ENCODE measurements at regions not wholly inside any gene's neighbourhood (a gene's known extent, or its start where the extent isn't known, plus 50 kb on each side); places are given as distances from the start of the nearest gene placed in this dataset.

DNA sequence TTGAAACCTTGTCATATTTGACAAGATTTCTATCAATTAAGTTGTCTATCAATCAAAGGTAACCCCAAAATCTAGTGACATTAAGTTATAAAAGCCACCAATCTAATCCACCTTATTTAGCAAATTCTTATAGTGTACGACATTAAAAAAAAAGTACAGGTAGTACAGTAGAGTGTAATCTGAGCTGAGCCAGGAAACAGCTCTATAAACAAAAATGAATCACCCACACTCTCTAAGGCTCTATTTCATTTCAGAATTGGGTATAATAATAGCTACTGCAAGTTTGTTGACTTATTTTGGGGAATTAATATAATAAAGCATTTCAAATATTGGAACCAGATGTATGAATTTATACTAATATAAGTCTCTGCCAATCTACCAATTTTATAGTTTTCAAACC, 342.4 kb upstream of the FLRT2 start:
- TF ChIP-seq, protein P1, sequence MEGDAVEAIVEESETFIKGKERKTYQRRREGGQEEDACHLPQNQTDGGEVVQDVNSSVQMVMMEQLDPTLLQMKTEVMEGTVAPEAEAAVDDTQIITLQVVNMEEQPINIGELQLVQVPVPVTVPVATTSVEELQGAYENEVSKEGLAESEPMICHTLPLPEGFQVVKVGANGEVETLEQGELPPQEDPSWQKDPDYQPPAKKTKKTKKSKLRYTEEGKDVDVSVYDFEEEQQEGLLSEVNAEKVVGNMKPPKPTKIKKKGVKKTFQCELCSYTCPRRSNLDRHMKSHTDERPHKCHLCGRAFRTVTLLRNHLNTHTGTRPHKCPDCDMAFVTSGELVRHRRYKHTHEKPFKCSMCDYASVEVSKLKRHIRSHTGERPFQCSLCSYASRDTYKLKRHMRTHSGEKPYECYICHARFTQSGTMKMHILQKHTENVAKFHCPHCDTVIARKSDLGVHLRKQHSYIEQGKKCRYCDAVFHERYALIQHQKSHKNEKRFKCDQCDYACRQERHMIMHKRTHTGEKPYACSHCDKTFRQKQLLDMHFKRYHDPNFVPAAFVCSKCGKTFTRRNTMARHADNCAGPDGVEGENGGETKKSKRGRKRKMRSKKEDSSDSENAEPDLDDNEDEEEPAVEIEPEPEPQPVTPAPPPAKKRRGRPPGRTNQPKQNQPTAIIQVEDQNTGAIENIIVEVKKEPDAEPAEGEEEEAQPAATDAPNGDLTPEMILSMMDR (IDR thresholded peaks at IDR 0.05) = no peak
- no peak for TF ChIP-seq POLR2A (IDR thresholded peaks at IDR 0.05)
